HG02943 (cell line): ENCODE measurements at regions not wholly inside any gene's neighbourhood (a gene's known extent, or its start where the extent isn't known, plus 50 kb on each side); places are given as distances from the start of the nearest gene placed in this dataset.

Experiments
- ATAC-seq: cut with Tn5 transposase; IDR thresholded peaks from one replicate; pipeline ENCODE4 v1.9.1; 2021; ENCODE audit warnings: mild to moderate bottlenecking, low read depth, moderate library complexity; ENCODE audit not compliant: unreplicated experiment

- ATAC-seq: no peak
Observed at GRCh38 chr2:42851740-42852250, 59.4 kb upstream of the HAAO start.

- no peak for ATAC-seq
Observed at GRCh38 chr2:42851186-42851585, 58.8 kb upstream of the HAAO start.

GRCh38 chr2:42850016-42850805 is 57.8 kb upstream of the HAAO start:
- ATAC-seq: no peak

GRCh38 chr2:42849311-42849710 is 56.9 kb upstream of the HAAO start:
- ATAC-seq: no peak

- no peak for ATAC-seq
Observed at GRCh38 chr2:42848726-42849290, 56.4 kb upstream of the HAAO start.

- ATAC-seq: no peak
Observed at GRCh38 chr2:42848265-42848664, 55.9 kb upstream of the HAAO start.

- no peak for ATAC-seq
Observed at GRCh38 chr2:42847596-42848151, 55.3 kb upstream of the HAAO start.

GRCh38 chr2:42846932-42847595 is 54.7 kb upstream of the HAAO start:
- ATAC-seq: no peak

- no peak for ATAC-seq
Observed at GRCh38 chr2:42846026-42846425, 53.6 kb upstream of the HAAO start.

GRCh38 chr2:42844901-42845821 is 52.8 kb upstream of the HAAO start:
- no peak for ATAC-seq

- ATAC-seq: no peak
Observed at GRCh38 chr2:42844366-42844765, 52.0 kb upstream of the HAAO start.

GRCh38 chr2:42843611-42844010 is 51.2 kb upstream of the HAAO start:
- no peak for ATAC-seq

- ATAC-seq: no peak
Observed at GRCh38 chr2:42843131-42843530, 50.7 kb upstream of the HAAO start.

- ATAC-seq: no peak
Observed at GRCh38 chr2:42842466-42842865, 50.1 kb upstream of the HAAO start.
